Breast epithelium (tissue), 3 donors: ENCODE measurements at regions not wholly inside any gene's neighbourhood (a gene's known extent, or its start where the extent isn't known, plus 50 kb on each side); places are given as distances from the start of the nearest gene placed in this dataset.

Experiments used
- POLR2A ChIP-seq: fragments of 450-650 bp; IDR thresholded peaks from one replicate; pipeline ENCODE4 v1.6.1; 2016; ENCODE audit warnings: antibody characterized with exemption, mild to moderate bottlenecking, moderate library complexity
- POLR2AphosphoS5 ChIP-seq, 3 donors: sonication (generic); formaldehyde crosslinking; IDR thresholded peaks; one replicate each; pipeline ENCODE4 v1.6.1; 2017; ENCODE audit warnings: antibody characterized with exemption in 3 of 3
- TF ChIP-seq, protein P1 (sequence below), 3 donors: fragments of 450-650 bp; IDR thresholded peaks; one replicate each; pipeline ENCODE4 v1.5.1; 2016 to 2017; ENCODE audit warnings: antibody characterized with exemption in 3 of 3, mild to moderate bottlenecking in 3 of 3, moderate library complexity in 3 of 3

DNA sequence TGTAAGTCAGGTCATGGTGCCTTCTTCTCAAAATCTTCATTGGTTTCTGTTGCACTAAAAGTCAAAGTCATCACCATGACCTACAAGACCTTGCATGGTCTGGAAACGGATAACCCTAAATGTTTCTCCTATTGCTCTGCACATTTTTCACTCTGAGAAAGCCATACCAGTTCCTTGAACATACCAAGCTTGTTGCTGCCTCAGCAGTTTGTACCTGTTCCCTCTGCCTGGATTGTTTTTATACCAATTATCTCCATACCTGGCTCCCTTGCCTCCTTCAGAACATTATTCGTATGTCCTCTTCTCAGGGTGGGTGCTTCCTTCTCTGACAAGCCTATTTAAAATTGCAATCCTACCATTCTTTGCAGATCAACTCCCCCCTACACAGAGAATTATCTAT lies 498.4 kb downstream of the DSC3 start:
- TF ChIP-seq, protein P1, sequence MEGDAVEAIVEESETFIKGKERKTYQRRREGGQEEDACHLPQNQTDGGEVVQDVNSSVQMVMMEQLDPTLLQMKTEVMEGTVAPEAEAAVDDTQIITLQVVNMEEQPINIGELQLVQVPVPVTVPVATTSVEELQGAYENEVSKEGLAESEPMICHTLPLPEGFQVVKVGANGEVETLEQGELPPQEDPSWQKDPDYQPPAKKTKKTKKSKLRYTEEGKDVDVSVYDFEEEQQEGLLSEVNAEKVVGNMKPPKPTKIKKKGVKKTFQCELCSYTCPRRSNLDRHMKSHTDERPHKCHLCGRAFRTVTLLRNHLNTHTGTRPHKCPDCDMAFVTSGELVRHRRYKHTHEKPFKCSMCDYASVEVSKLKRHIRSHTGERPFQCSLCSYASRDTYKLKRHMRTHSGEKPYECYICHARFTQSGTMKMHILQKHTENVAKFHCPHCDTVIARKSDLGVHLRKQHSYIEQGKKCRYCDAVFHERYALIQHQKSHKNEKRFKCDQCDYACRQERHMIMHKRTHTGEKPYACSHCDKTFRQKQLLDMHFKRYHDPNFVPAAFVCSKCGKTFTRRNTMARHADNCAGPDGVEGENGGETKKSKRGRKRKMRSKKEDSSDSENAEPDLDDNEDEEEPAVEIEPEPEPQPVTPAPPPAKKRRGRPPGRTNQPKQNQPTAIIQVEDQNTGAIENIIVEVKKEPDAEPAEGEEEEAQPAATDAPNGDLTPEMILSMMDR (IDR thresholded peaks at IDR 0.05): no peak
- no peak for TF ChIP-seq POLR2A
- no peak for TF ChIP-seq POLR2AphosphoS5 (IDR thresholded peaks at IDR 0.05)
